ENCODE measurements at regions not wholly inside any gene's neighbourhood (a gene's known extent, or its start where the extent isn't known, plus 50 kb on each side); places are given as distances from the start of the nearest gene placed in this dataset.
A peak's percentile ranks its signal among the peaks of the same experiment; 100 is the strongest.

GRCh38 chr4:158051401-158052235 is 121.2 kb downstream of the GASK1B start:
- Histone ChIP-seq H3K4me1 (ENCODE audit: control insufficient read depth in 1 of 2, insufficient read depth in 2 of 2, low read length in 2 of 2) (peaks cover 2% of the 10 kb centered on the region in 2 experiments), H3K36me3 (ENCODE audit: control insufficient read depth in 1 of 2, insufficient read depth in 2 of 2, low read length in 2 of 2) (no peaks in the 10 kb centered on the region), H3K79me1 (ENCODE audit: low read length) (peaks cover 2% of the 10 kb centered on the region), H4K8ac (ENCODE audit: low read depth, low read length) (no peak overlapping the region), H3K4me3 (ENCODE audit: low read depth, low read length) (no peak overlapping the region), H3K27me3 (ENCODE audit: insufficient read depth, low read length) (no peaks in the 10 kb centered on the region), H3K27ac (ENCODE audit: low read depth, low read length) (no peak overlapping the region), H3K4ac (ENCODE audit: low read depth, low read length) (no peak overlapping the region), H3K18ac (ENCODE audit: low read length) (no peak overlapping the region), H2BK5ac (ENCODE audit: low read depth, low read length, poor library complexity) (peak overlapping the region; percentile 63), H2AFZ (ENCODE audit: insufficient read depth, low read length, poor library complexity) (no peak overlapping the region), H3K4me2 (ENCODE audit: low read length) (no peak overlapping the region), H3K23ac (ENCODE audit: low read length) (no peak overlapping the region), H2BK12ac (ENCODE audit: low read length) (peak overlapping the region; percentile 5), H4K91ac (ENCODE audit: low read depth, low read length) (no peak overlapping the region), H2BK120ac (ENCODE audit: insufficient read depth, low read length, poor library complexity) (no peak overlapping the region), H3K9ac (ENCODE audit: low read length) (no peak overlapping the region), H4K12ac (ENCODE audit: low read depth, low read length) (no peak overlapping the region), H2AK5ac (ENCODE audit: low read length) (no peak overlapping the region), H3K79me2 (ENCODE audit: control insufficient read depth, insufficient read depth, low read length, poor library complexity) (no peaks in the 10 kb centered on the region), H3K9me3 (ENCODE audit: insufficient read depth, low read depth, low read length) (no peaks in the 10 kb centered on the region), H3K14ac (ENCODE audit: low read length) (no peak overlapping the region)
- no peak for DNase-seq
- no CpG with 5 or more reads among the region's 6 CpGs for WGBS (ENCODE audit: extremely low coverage, insufficient coverage, insufficient read length)

- Histone ChIP-seq H3K4ac (ENCODE audit: low read depth, low read length) (no peak overlapping the region), H3K27me3 (ENCODE audit: insufficient read depth, low read length) (no peaks in the 10 kb centered on the region), H3K27ac (ENCODE audit: low read depth, low read length) (no peak overlapping the region), H2BK120ac (ENCODE audit: insufficient read depth, low read length, poor library complexity) (no peak overlapping the region), H4K8ac (ENCODE audit: low read depth, low read length) (no peak overlapping the region), H2AK5ac (ENCODE audit: low read length) (no peak overlapping the region), H3K79me2 (ENCODE audit: control insufficient read depth, insufficient read depth, low read length, poor library complexity) (no peaks in the 10 kb centered on the region), H3K4me3 (ENCODE audit: low read depth, low read length) (no peak overlapping the region), H4K91ac (ENCODE audit: low read depth, low read length) (no peak overlapping the region), H3K4me2 (ENCODE audit: low read length) (no peak overlapping the region), H3K79me1 (ENCODE audit: low read length) (peaks cover 2% of the 10 kb centered on the region), H3K36me3 (ENCODE audit: control insufficient read depth in 1 of 2, insufficient read depth in 2 of 2, low read length in 2 of 2) (no peaks in the 10 kb centered on the region), H3K4me1 (ENCODE audit: control insufficient read depth in 1 of 2, insufficient read depth in 2 of 2, low read length in 2 of 2) (peaks cover 2% of the 10 kb centered on the region in 2 experiments), H2BK5ac (ENCODE audit: low read depth, low read length, poor library complexity) (no peak overlapping the region), H2AFZ (ENCODE audit: insufficient read depth, low read length, poor library complexity) (no peak overlapping the region), H4K12ac (ENCODE audit: low read depth, low read length) (no peak overlapping the region), H3K18ac (ENCODE audit: low read length) (no peak overlapping the region), H3K9ac (ENCODE audit: low read length) (no peak overlapping the region), H3K14ac (ENCODE audit: low read length) (no peak overlapping the region), H3K23ac (ENCODE audit: low read length) (no peak overlapping the region), H3K9me3 (ENCODE audit: insufficient read depth, low read depth, low read length) (no peaks in the 10 kb centered on the region), H2BK12ac (ENCODE audit: low read length) (no peak overlapping the region)
- DNase-seq = no peak
- no CpG with 5 or more reads among the region's 2 CpGs for WGBS (ENCODE audit: extremely low coverage, insufficient coverage, insufficient read length)
Measured at GRCh38 chr4:158050942-158051341, 121.9 kb downstream of the GASK1B start.

DNA sequence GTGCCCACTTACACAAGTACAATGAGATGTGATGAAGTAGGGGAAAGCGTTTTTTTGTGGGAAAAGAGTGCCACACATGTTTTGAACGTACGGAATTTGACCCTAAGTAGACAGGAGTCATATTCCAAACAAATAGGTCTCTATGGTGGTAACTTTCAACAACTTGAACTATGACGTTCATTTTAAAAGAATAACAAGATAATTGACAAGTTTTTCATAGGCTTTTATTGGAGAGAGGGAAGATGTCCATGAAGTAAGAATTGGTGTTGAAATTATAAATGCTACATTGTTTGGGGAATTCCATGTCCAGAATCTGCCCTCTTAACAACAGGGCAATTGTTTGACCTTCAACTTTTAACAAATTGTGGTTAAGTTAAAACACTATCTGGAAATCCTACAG is 126.5 kb downstream of the GASK1B start:
- no peak overlapping the region for H4K12ac ChIP-seq (ENCODE audit: low read depth, low read length)
- no peak overlapping the region for H3K9ac ChIP-seq (ENCODE audit: low read length)
- no peak overlapping the region for H2AK5ac ChIP-seq (ENCODE audit: low read length)
- no peak overlapping the region for H4K8ac ChIP-seq (ENCODE audit: low read depth, low read length)
- no peak overlapping the region for H3K18ac ChIP-seq (ENCODE audit: low read length)
- H2BK120ac ChIP-seq (ENCODE audit: insufficient read depth, low read length, poor library complexity) = no peak overlapping the region
- no peaks in the 10 kb centered on the region for H3K79me2 ChIP-seq (ENCODE audit: control insufficient read depth, insufficient read depth, low read length, poor library complexity)
- WGBS (ENCODE audit: extremely low coverage, insufficient coverage, insufficient read length) = no CpG with 5 or more reads among the region's 4 CpGs
- peaks cover 5% of the 10 kb centered on the region for H3K9me3 ChIP-seq (ENCODE audit: insufficient read depth, low read depth, low read length)
- H3K79me1 ChIP-seq (ENCODE audit: low read length) = peaks cover 3% of the 10 kb centered on the region
- no peak overlapping the region for H3K4me3 ChIP-seq (ENCODE audit: low read depth, low read length)
- H2BK12ac ChIP-seq (ENCODE audit: low read length) = no peak overlapping the region
- no peak overlapping the region for H2BK5ac ChIP-seq (ENCODE audit: low read depth, low read length, poor library complexity)
- H3K4me2 ChIP-seq (ENCODE audit: low read length) = no peak overlapping the region
- no peak overlapping the region for H3K27ac ChIP-seq (ENCODE audit: low read depth, low read length)
- no peak for DNase-seq
- no peak overlapping the region for H3K4ac ChIP-seq (ENCODE audit: low read depth, low read length)
- no peak overlapping the region for H3K14ac ChIP-seq (ENCODE audit: low read length)
- no peaks in the 10 kb centered on the region for H3K27me3 ChIP-seq (ENCODE audit: insufficient read depth, low read length)
- H3K36me3 ChIP-seq (ENCODE audit: control insufficient read depth in 1 of 2, insufficient read depth in 2 of 2, low read length in 2 of 2) = peaks cover 0 to 1% of the 10 kb centered on the region in 2 experiments
- H2AFZ ChIP-seq (ENCODE audit: insufficient read depth, low read length, poor library complexity) = no peak overlapping the region
- H4K91ac ChIP-seq (ENCODE audit: low read depth, low read length) = no peak overlapping the region
- H3K4me1 ChIP-seq (ENCODE audit: control insufficient read depth in 1 of 2, insufficient read depth in 2 of 2, low read length in 2 of 2) = no peaks in the 10 kb centered on the region
- H3K23ac ChIP-seq (ENCODE audit: low read length) = no peak overlapping the region

DNA sequence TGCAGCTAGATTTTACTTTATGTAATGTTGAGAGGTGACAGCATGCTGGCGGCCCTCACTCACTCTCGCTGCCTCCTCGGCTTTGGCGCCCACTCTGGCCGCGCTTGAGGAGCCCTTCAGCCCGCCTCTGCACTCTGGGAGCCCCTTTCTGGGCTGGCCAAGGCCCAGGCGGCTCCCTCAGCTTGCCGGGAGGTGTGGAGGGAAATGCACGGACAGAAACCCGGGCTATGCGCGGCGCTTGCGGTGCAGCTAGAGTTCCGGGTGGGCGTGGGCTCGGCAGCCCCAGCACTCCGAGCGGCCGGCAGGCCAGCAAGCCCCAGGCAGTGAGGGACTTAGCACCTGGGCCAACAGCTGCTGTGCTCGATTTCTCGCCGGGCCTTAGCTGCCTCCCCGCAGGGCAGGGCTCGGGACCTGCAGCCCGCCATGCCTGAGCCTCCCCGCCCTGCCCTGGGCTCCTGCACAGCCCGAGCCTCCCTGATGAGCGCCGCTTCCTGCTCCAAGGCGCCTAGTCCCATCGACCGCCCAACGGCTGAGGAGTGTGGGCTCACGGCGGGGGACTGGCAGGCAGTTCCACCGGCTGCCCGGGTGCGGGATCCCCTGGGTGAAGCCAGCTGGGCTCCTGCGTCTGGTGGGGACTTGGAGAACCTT is 128.7 kb downstream of the GASK1B start:
- Histone ChIP-seq H3K79me2 (ENCODE audit: control insufficient read depth, insufficient read depth, low read length, poor library complexity) (no peaks in the 10 kb centered on the region), H2AK5ac (ENCODE audit: low read length) (no peak overlapping the region), H3K9ac (ENCODE audit: low read length) (no peak overlapping the region), H3K4me3 (ENCODE audit: low read depth, low read length) (no peak overlapping the region), H3K23ac (ENCODE audit: low read length) (no peak overlapping the region), H2BK120ac (ENCODE audit: insufficient read depth, low read length, poor library complexity) (no peak overlapping the region), H3K27me3 (ENCODE audit: insufficient read depth, low read length) (no peaks in the 10 kb centered on the region), H3K14ac (ENCODE audit: low read length) (no peak overlapping the region), H3K27ac (ENCODE audit: low read depth, low read length) (no peak overlapping the region), H2BK12ac (ENCODE audit: low read length) (no peak overlapping the region), H3K4me1 (ENCODE audit: control insufficient read depth in 1 of 2, insufficient read depth in 2 of 2, low read length in 2 of 2) (no peaks in the 10 kb centered on the region), H3K18ac (ENCODE audit: low read length) (no peak overlapping the region), H3K9me3 (ENCODE audit: insufficient read depth, low read depth, low read length) (peaks cover 5% of the 10 kb centered on the region), H3K4me2 (ENCODE audit: low read length) (no peak overlapping the region), H3K4ac (ENCODE audit: low read depth, low read length) (no peak overlapping the region), H2AFZ (ENCODE audit: insufficient read depth, low read length, poor library complexity) (no peak overlapping the region), H4K91ac (ENCODE audit: low read depth, low read length) (peak overlapping the region; percentile 28), H3K36me3 (ENCODE audit: control insufficient read depth in 1 of 2, insufficient read depth in 2 of 2, low read length in 2 of 2) (peaks cover 0 to 1% of the 10 kb centered on the region in 2 experiments), H3K79me1 (ENCODE audit: low read length) (peaks cover 3% of the 10 kb centered on the region), H2BK5ac (ENCODE audit: low read depth, low read length, poor library complexity) (no peak overlapping the region), H4K12ac (ENCODE audit: low read depth, low read length) (no peak overlapping the region), H4K8ac (ENCODE audit: low read depth, low read length) (no peak overlapping the region)
- no CpG with 5 or more reads among the region's 41 CpGs for WGBS (ENCODE audit: extremely low coverage, insufficient coverage, insufficient read length)
- peak in 1 of 2 donors; percentile 22 for DNase-seq

Data from trophoblast cell (in vitro differentiated cells and primary cell).